Erythroblast (primary cell): ENCODE measurements at regions not wholly inside any gene's neighbourhood (a gene's known extent, or its start where the extent isn't known, plus 50 kb on each side); places are given as distances from the start of the nearest gene placed in this dataset.

ENCODE experiments used
- GATA1 ChIP-seq: IDR thresholded peaks from 2 replicates; pipeline ENCODE4 v1.6.1; 2011; ENCODE audit warnings: low read depth, mild to moderate bottlenecking, control low read depth, low read length, moderate library complexity
- POLR2A ChIP-seq: IDR thresholded peaks from 2 replicates; pipeline ENCODE4 v1.6.1; 2011; ENCODE audit warnings: mild to moderate bottlenecking, low read length

DNA sequence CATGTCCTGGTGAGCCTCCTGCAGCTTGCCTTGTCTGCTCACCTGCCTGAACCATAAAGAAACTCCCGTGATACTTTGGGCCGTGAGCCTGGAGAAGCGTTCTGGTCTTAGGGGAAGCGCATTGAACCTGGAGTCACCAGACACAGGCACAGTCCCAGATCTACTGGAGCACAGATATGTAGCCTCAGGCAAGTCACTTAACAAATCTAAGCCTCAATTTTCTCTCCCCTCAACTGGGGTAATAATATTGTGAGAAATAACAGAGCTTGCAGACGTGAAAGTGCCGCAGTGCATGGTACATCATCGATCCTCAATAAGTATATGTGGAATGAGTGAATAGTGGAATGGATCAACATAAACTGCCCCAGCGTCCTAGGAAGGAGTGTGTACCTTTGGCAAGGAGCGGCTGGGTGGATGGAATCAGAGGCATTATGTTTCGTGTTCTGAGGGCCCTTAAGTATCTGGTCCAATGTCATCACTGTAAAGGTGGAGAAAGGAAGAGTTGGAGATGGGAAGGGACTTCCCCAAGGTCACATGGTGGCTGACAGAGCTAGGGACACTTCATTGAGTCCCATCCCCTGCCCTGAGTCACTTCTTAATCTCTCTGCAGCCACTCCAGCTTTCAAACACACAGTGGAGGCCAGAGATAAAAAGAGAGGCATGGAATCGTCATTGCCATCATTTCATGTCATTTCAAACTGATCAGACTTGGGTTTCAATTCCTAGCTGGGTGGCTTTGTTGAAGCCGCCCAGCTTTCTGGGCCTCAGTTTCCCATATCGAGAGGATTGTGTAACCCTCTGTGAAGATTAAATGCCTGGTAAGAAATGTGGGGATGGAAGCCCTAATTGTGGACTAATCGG lies 172.4 kb downstream of the DDX1 start:
- TF ChIP-seq POLR2A = no peak
- TF ChIP-seq GATA1 = no peak
